ENCODE measurements at regions not wholly inside any gene's neighbourhood (a gene's known extent, or its start where the extent isn't known, plus 50 kb on each side); places are given as distances from the start of the nearest gene placed in this dataset.

DNA sequence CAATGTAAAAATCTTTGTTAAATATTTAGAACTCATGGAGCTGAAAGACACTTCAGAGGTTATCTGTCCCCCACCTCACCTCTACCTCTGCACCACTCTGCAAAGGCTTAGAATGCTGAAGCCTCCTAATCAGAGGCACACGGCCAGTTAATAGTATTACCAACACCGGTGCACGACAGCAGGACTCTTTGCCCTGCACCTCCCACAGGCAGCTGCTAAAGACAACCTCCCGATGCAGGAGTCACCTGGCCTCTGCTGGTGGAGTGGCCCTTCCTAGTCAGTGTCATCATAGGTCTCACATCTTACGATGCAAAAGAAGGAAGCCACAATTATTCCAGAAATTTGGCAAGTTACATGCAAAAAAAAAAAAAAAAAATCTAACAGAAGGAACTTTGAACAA is 66.6 kb upstream of the MGMT start:
- Histone ChIP-seq H3K36me3 (no peaks in the 10 kb centered on the region), H3K4me1 (peaks cover 0 to 10% (median 0%) of the 10 kb centered on the region in 4 donors), H3K27ac (no peak overlapping the region), H3K9me3 (no peaks in the 10 kb centered on the region), H3K4me3 (no peak overlapping the region), H3K27me3 (no peaks in the 10 kb centered on the region)
- intact Hi-C loops (cut with DNase I): no loop called here
- 59 to 74% methylated on average over 5 of the region's 5 CpGs for WGBS, 2 donors
- no peak for DNase-seq
- no peak for TF ChIP-seq EP300 (IDR thresholded peaks at IDR 0.05)
- no peak for TF ChIP-seq POLR2A (IDR thresholded peaks at IDR 0.05)
- TF ChIP-seq CTCF (IDR thresholded peaks at IDR 0.05): no peak
- no peak for TF ChIP-seq POLR2AphosphoS5 (IDR thresholded peaks at IDR 0.05)

DNA sequence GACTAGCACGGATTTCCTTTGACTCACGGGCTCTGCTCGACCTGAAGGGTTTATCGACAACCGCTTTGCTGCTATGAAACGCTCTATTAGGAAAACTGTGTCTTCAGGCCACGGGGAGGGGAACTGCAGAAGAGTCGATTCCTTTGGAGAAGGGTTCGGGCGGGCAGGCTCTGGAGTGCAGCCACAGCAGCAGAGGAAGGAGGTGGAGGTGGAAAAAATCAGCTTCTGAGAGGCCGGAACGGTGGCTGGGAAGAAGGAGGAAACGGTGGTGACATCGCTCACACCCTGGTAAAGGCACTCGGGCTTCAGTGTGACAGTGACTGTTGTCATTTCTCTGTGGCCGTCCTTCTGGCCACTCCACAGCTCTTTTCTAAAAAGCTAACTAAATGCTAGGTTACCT is 64.6 kb upstream of the MGMT start:
- 89% methylated on average over 16 of the region's 16 CpGs for WGBS, 2 donors
- Histone ChIP-seq H3K4me1 (peaks cover 0 to 10% (median 0%) of the 10 kb centered on the region in 4 donors), H3K36me3 (no peaks in the 10 kb centered on the region), H3K27me3 (no peaks in the 10 kb centered on the region), H3K9me3 (no peaks in the 10 kb centered on the region), H3K27ac (no peak overlapping the region), H3K4me3 (no peak overlapping the region)
- intact Hi-C loops (cut with DNase I): no loop called here
- TF ChIP-seq POLR2A (IDR thresholded peaks at IDR 0.05): no peak
- no peak for TF ChIP-seq EP300 (IDR thresholded peaks at IDR 0.05)
- TF ChIP-seq POLR2AphosphoS5 (IDR thresholded peaks at IDR 0.05): no peak
- no peak for TF ChIP-seq CTCF (IDR thresholded peaks at IDR 0.05)
- no peak for DNase-seq

- peaks cover 0 to under 1% (median 0%) of the 10 kb centered on the region in 4 donors for H3K4me1 ChIP-seq
- no peak overlapping the region for H3K27ac ChIP-seq
- no peak overlapping the region for H3K4me3 ChIP-seq
- TF ChIP-seq EP300 (IDR thresholded peaks at IDR 0.05): no peak
- TF ChIP-seq POLR2A (IDR thresholded peaks at IDR 0.05): no peak
- TF ChIP-seq CTCF (IDR thresholded peaks at IDR 0.05): no peak
- TF ChIP-seq POLR2AphosphoS5 (IDR thresholded peaks at IDR 0.05): no peak
- no peaks in the 10 kb centered on the region for H3K36me3 ChIP-seq
- DNase-seq: no peak
- WGBS, 2 donors: 94 to 95% methylated on average over 13 of the region's 13 CpGs
- no peaks in the 10 kb centered on the region for H3K27me3 ChIP-seq
- intact Hi-C loops (cut with DNase I): no loop called here
- H3K9me3 ChIP-seq: no peaks in the 10 kb centered on the region
These were observed 63.0 kb upstream of the MGMT start for GRCh38 chr10:129404091-129404490.

DNA sequence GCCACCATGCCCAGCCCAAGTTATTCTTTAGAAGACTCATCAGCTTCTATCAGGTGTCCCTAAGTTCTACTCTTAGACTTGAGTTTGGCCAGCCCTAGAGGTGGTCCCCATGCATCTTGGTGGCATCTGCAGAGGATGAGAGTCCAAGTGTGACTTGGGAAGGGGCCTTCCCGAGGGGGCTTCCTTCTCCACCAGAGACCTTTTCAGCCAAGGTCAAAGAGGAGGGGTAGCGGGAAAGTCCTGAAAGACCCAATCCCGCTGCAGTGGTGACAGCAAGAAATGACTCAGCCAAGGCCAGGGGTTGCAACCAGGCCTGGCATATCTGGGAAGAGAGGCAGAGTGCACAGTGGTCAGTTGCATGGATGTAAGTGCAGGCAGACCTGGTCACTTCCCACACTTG is 61.7 kb upstream of the MGMT start:
- DNase-seq: no peak
- Histone ChIP-seq H3K9me3 (no peaks in the 10 kb centered on the region), H3K27ac (no peak overlapping the region), H3K27me3 (no peaks in the 10 kb centered on the region), H3K4me3 (no peak overlapping the region), H3K4me1 (no peaks in the 10 kb centered on the region), H3K36me3 (no peaks in the 10 kb centered on the region)
- no peak for TF ChIP-seq CTCF (IDR thresholded peaks at IDR 0.05)
- TF ChIP-seq POLR2AphosphoS5 (IDR thresholded peaks at IDR 0.05): no peak
- no peak for TF ChIP-seq EP300 (IDR thresholded peaks at IDR 0.05)
- no peak for TF ChIP-seq POLR2A (IDR thresholded peaks at IDR 0.05)
- WGBS, 2 donors: 84 to 90% methylated on average over 3 of the region's 3 CpGs
- intact Hi-C loops (cut with DNase I): no loop called here

DNA sequence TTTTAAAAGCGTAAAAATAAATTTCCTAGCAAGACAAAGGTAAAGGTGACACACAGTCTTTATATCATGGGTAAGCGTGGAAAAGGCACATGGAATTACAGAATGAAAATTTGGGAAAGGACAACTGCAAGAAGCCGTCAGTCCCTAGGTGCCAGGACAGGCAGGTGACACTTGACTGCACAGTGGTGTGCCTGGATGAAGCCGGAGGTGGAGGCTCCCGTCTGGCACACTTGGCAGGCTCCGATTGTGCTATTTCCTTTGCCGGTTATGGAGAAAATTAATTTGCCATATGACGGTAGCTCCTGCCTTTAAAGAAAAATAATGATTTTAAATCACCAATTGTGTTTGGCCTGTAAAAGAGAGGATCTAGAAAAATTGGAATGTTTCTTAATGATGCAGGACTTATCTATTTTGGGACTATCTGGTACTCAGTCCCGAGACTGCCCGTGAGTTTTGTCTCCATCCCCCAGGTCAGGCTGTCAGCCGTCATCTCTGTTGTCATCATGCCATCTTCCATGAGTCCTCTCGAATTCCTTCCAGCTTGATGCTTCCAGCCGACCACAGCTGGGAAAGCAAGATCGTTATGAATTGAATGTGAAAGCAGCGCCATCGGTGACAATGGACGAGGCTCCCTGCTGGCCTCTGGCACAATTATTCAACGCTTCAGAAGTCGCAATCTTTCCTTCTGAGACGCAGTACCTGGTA is 56.2 kb upstream of the MGMT start:
- Histone ChIP-seq H3K27me3 (no peaks in the 10 kb centered on the region), H3K27ac (no peak overlapping the region), H3K4me3 (no peak overlapping the region), H3K4me1 (no peaks in the 10 kb centered on the region), H3K36me3 (no peaks in the 10 kb centered on the region), H3K9me3 (no peaks in the 10 kb centered on the region)
- 73 to 83% methylated on average over 20 of the region's 20 CpGs for WGBS, 2 donors
- DNase-seq: no peak
- TF ChIP-seq POLR2AphosphoS5 (IDR thresholded peaks at IDR 0.05) (no peak), POLR2A (IDR thresholded peaks at IDR 0.05) (no peak), CTCF (IDR thresholded peaks at IDR 0.05) (no peak), EP300 (IDR thresholded peaks at IDR 0.05) (no peak)
- intact Hi-C loops (cut with DNase I): no loop called here

Measured in sigmoid colon (tissue), 6 donors.